Heart left ventricle (tissue), 16 donors: ENCODE measurements at regions not wholly inside any gene's neighbourhood (a gene's known extent, or its start where the extent isn't known, plus 50 kb on each side); places are given as distances from the start of the nearest gene placed in this dataset.
A peak's percentile ranks its signal among the peaks of the same experiment; 100 is the strongest.

Source experiments
- ATAC-seq, 4 donors: fragments of 200-7000 bp; cut with Tn5 transposase; one replicate each; pipeline ENCODE4 v1.9.1; 2020 to 2022; ENCODE audit warnings: moderate library complexity in 4 of 4, mild to moderate bottlenecking in 3 of 4, moderate number of reproducible peaks in 1 of 4
- DNase-seq, 5 donors: peaks; one replicate each; pipeline ENCODE4 v3.0.0-alpha.2; 2020
- H3K27ac ChIP-seq, 12 donors: fragments of 200-600 bp; sonication (generic) in 4 of 12; one replicate each; pipeline versions ENCODE4 v1.5.0 to v1.8.0; 2016 to 2022; ENCODE audit warnings: mild to moderate bottlenecking in 2 of 12
- H3K27me3 ChIP-seq, 9 donors: fragments of 200-600 bp; sonication (generic) in 2 of 9; one replicate each; pipeline versions ENCODE4 v1.5.1 to v1.8.0; 2016 to 2022; ENCODE audit warnings: mild to moderate bottlenecking in 3 of 9
- H3K36me3 ChIP-seq, 9 donors: fragments of 200-600 bp; sonication (generic) in 2 of 9; one replicate each; pipeline versions ENCODE4 v1.5.0 to v1.8.0; 2018 to 2022; ENCODE audit warnings: mild to moderate bottlenecking in 2 of 9
- H3K4me1 ChIP-seq, 12 donors: fragments of 200-600 bp; sonication (generic) in 4 of 12; one replicate each; pipeline versions ENCODE4 v1.5.0 to v1.8.0; 2016 to 2022; ENCODE audit warnings: mild to moderate bottlenecking in 3 of 12
- H3K4me3 ChIP-seq, 12 donors: fragments of 200-600 bp; sonication (generic) in 4 of 12; one replicate each; pipeline versions ENCODE4 v1.5.0 to v1.8.0; 2017 to 2022; ENCODE audit warnings: mild to moderate bottlenecking in 9 of 12, moderate library complexity in 4 of 12
- H3K9me3 ChIP-seq, 12 donors: fragments of 200-600 bp; sonication (generic) in 4 of 12; one replicate each; pipeline versions ENCODE4 v1.5.0 to v1.8.0; 2016 to 2022; ENCODE audit warnings: mild to moderate bottlenecking in 1 of 12
- POLR2A ChIP-seq, 2 donors: fragments of 450-650 bp; IDR thresholded peaks; one replicate each; pipeline ENCODE4 v1.6.1; 2017; ENCODE audit warnings: antibody characterized with exemption in 2 of 2, mild to moderate bottlenecking in 2 of 2, moderate library complexity in 2 of 2
- WGBS, 4 donors: extraction: QIAGEN DNeasy Blood & Tissue Kit in 2 of 4; methylation state at CpG; one replicate each; pipeline versions ENCODE4 v1.1.5 to v1.1.7; 2013 to 2018; 5-methylcytosine and 5-hydroxymethylcytosine counted together
- intact Hi-C, 10 donors: fragments of 100-400 bp; cut with DNase I; formaldehyde crosslinking; loops; one replicate each; pipeline versions ENCODE4 v1.11.1 to v1.14.2; 2022
- TF ChIP-seq, protein P1 (sequence below), 12 donors: fragments of 200-600 bp; sonication (generic) in 4 of 12; IDR thresholded peaks; one replicate each; pipeline versions ENCODE4 v1.5.0 to v1.8.0; 2018 to 2022; ENCODE audit warnings: antibody characterized with exemption in 12 of 12, mild to moderate bottlenecking in 5 of 12
- donor health status: ischemic (EF 13 %, LVEDD 7.1; RV severe dilation, severe dysfunction).
- donor health status: healthy with polysubstance abuse.
- donor health status: DM: no; HTN: yes; CAD: no.
- donor health status: DM: no; HTN: no; CAD: no.
- donor health status: ischemic (EF 25% LVEDD 6.9; RV normal size, moderate dysfunction).
- donor health status: ischemic (EF 25% LVEDD 5.7; RV mildly dilated, moderate dysfunction).
- donor health status: healthy.
- donor health status: DM: yes; HTN: yes; CAD: no.
- donor health status: ischemic (EF 35%, LVEDD 5.7; RV mildly dilated, moderate dysfunction).
- donor health status: nonischemic (EF 11% LVEDD 7.7; RV severe dilation, severe dysfunction).
- donor health status: DM: yes; HTN: yes; CAD: no.
- donor health status: PGD.
- donor health status: ischemic (EF 29% LVEDD 5.4; RV normal size, mild dysfunction).
- donor health status: nonischemic (EF 23%, LVEDD 6.1; RV moderate dilation, normal function).

DNA sequence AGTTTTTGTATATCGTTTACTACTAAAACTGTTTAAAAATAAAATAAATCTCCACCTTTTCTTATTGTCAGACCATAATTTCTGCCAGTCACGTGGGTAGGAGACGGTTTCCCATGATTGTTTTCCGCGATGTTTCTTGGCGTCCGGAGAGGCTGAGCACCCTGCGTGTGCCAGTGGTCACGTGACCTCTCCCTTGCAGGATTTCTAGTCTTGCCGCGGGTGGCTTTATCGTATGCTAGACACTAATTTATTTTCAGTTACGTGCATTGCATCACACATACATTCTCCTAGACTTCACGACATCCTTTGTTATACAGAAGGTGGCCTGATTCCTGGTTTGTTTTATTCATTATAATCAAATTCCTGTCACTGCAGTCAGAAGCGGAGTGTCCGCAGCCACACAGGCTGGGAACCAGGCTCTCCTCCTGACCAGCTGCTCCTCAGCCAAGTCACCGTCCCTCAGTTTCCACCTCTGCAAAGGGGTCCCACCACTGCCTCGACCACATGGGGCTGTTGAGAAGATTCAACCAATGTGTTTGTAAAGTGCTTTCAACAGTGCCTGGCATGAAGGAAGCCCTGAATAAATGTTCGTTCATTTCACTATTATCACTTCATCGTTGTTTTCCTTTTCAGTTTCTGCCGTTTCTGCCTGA is 203.2 kb upstream of the PPP2R2D start:
- Histone ChIP-seq H3K36me3 (no peaks in the 10 kb centered on the region), H3K27ac (no peak overlapping the region), H3K4me1 (no peaks in the 10 kb centered on the region), H3K4me3 (no peak overlapping the region), H3K9me3 (no peaks in the 10 kb centered on the region), H3K27me3 (peaks cover 0 to 22% (median 0%) of the 10 kb centered on the region in 9 donors)
- intact Hi-C loops, result no loop called here
- DNase-seq (peak in 1 of 5 donors; percentile 7), ATAC-seq (no peak)
- TF ChIP-seq, protein P1, sequence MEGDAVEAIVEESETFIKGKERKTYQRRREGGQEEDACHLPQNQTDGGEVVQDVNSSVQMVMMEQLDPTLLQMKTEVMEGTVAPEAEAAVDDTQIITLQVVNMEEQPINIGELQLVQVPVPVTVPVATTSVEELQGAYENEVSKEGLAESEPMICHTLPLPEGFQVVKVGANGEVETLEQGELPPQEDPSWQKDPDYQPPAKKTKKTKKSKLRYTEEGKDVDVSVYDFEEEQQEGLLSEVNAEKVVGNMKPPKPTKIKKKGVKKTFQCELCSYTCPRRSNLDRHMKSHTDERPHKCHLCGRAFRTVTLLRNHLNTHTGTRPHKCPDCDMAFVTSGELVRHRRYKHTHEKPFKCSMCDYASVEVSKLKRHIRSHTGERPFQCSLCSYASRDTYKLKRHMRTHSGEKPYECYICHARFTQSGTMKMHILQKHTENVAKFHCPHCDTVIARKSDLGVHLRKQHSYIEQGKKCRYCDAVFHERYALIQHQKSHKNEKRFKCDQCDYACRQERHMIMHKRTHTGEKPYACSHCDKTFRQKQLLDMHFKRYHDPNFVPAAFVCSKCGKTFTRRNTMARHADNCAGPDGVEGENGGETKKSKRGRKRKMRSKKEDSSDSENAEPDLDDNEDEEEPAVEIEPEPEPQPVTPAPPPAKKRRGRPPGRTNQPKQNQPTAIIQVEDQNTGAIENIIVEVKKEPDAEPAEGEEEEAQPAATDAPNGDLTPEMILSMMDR (IDR thresholded peaks at IDR 0.05), result no peak
- TF ChIP-seq POLR2A (IDR thresholded peaks at IDR 0.05), result no peak
- WGBS, 4 donors, result 75 to 79% (median 76%) methylated on average over 21 of the region's 21 CpGs

DNA sequence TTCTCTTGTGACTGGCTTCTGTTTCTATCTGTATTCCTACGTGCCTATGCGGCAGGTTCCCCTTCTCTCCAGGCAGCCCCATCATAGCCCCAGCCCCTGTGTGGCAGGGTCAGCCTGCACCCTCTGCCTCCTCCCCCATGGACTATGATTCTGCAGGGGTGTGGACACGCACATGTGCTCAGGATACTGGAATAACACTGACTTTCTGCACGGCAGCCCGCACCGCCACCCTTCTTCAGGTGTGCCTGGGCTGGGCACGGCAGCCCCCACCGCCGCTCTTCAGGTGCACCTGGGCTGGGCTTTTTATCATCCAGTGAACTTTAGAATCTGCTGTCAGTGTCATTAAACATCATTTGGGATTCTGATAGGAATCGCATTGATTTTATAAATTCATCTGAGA is 202.6 kb upstream of the PPP2R2D start:
- no peak for ATAC-seq
- H3K27ac ChIP-seq, result no peak overlapping the region
- 88 to 92% (median 90%) methylated on average over 10 of the region's 10 CpGs for WGBS, 4 donors
- no peaks in the 10 kb centered on the region for H3K9me3 ChIP-seq
- TF ChIP-seq, protein P1 (IDR thresholded peaks at IDR 0.05), result no peak
- no peak for TF ChIP-seq POLR2A (IDR thresholded peaks at IDR 0.05)
- intact Hi-C loops, result no loop called here
- H3K4me3 ChIP-seq, result no peak overlapping the region
- no peaks in the 10 kb centered on the region for H3K4me1 ChIP-seq
- no peaks in the 10 kb centered on the region for H3K36me3 ChIP-seq
- DNase-seq, result peak in 1 of 5 donors; percentile 2
- peaks cover 0 to 21% (median 0%) of the 10 kb centered on the region in 9 donors for H3K27me3 ChIP-seq

DNA sequence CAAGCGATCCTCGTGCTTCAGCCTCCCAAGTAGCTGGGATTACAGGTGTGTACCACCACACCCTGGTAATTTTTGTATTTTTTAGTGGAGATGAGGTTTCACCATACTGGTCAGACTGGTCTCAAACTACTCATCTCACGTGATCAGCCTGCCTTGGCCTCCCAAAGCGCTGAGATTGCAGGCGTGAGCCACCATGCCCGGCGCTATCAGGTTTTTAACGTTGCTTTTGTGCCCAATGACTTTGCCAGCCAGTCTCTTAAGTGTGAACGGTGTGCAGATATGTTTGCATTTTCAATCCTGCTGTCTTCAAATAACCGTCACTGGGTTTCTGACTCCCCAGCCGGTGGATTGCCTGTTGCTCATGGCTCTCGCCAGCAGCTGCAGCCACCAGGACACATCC is 201.8 kb upstream of the PPP2R2D start:
- no peaks in the 10 kb centered on the region for H3K36me3 ChIP-seq
- H3K9me3 ChIP-seq, result peaks cover 0 to under 1% (median 0%) of the 10 kb centered on the region in 12 donors
- H3K27me3 ChIP-seq, result peaks cover 0 to 28% (median 0%) of the 10 kb centered on the region in 9 donors
- H3K27ac ChIP-seq, result no peak overlapping the region
- ATAC-seq (no peak), DNase-seq (peak in 1 of 5 donors; percentile 5)
- no peak overlapping the region for H3K4me3 ChIP-seq
- no peaks in the 10 kb centered on the region for H3K4me1 ChIP-seq
- WGBS, 4 donors, result 81 to 86% (median 82%) methylated on average over 12 of the region's 12 CpGs
- intact Hi-C loops, result no loop called here
- TF ChIP-seq POLR2A (IDR thresholded peaks at IDR 0.05), result no peak
- TF ChIP-seq, protein P1 (IDR thresholded peaks at IDR 0.05), result no peak

DNA sequence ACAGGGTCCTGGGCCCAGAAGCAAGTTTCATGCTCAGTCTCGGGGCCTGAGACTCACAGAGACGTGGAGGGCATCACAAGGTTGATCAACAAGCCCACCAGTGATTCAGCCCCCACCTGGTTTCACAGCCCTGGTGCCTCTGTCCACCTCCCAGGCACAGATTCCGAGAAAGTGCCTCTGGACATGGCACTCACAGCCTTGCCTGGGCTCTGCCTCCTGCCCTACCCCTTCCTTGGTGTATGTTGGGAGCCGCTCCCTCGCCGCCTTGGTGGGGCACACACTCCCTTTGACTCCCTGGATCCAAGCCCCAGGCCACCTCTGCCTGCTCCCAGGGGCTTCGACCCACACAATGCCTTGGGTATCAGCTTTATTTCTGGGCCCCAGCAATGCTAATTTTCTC is 200.8 kb upstream of the PPP2R2D start:
- no peaks in the 10 kb centered on the region for H3K4me1 ChIP-seq
- no peak overlapping the region for H3K27ac ChIP-seq
- TF ChIP-seq, protein P1 (IDR thresholded peaks at IDR 0.05), result no peak
- TF ChIP-seq POLR2A (IDR thresholded peaks at IDR 0.05), result no peak
- H3K4me3 ChIP-seq, result no peak overlapping the region
- no peaks in the 10 kb centered on the region for H3K36me3 ChIP-seq
- peaks cover 0 to 3% (median 0%) of the 10 kb centered on the region in 12 donors for H3K9me3 ChIP-seq
- 73 to 76% (median 73%) methylated on average over 7 of the region's 7 CpGs for WGBS, 4 donors
- DNase-seq (no peak), ATAC-seq (no peak)
- intact Hi-C loops, result no loop called here
- peaks cover 0 to 25% (median 0%) of the 10 kb centered on the region in 9 donors for H3K27me3 ChIP-seq
